DMS153 treated with DMSO at 0.1 percent for 48 hours (cell line): ENCODE measurements at regions not wholly inside any gene's neighbourhood (a gene's known extent, or its start where the extent isn't known, plus 50 kb on each side); places are given as distances from the start of the nearest gene placed in this dataset.

ENCODE experiments used
- DNase-seq: peaks from one replicate; lab custom pipeline; 2025; ENCODE audit not compliant: unreplicated experiment; lab: John Stamatoyannopoulos, UW

DNA sequence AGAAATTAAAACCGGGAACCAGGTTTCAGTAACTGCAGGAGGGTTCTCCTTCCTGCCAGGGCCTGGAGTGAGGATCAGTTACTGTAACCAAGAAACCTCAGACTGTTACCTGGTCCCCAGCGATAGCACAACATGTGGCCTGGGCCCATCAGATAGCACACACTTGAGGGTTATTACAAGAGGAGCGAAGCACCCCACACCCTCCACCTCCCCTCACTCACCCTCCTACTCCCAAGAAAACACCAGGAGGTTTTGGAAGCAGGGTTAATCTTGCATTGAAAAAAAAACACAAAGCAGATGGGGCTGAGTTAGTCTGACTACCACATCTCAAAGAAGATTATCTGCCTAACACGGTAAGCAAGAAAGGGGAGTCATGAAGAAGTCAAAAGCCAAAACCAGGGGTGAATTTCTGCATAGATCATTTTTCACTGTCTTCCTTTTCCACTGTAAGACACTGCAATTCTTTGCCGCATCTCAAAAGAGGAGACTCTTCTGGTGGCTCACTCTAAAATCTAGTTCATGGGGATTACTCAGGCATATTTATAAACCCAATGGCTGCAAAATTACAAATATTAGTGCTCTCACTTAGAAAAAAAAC lies 75.9 kb upstream of the DOCK9 start:
- DNase-seq: no peak

DNA sequence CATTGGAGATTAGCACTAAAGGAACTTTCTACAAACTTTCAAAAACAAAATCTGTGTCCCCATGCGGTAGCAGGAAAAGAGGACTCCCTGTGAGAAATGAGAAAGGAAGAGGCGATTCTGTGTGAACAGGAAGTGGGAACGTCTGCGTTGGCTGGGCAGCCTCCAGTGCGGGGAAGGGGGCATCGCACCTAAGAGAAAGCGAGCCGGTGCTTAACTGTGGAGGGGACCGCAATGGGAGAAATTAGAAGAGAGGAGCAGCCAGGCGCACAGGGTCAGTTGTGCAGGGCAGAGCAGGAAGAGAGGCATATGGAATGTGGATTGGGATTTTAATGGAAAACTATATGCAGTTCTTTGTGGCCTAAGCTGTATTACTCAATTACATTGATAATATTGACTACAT lies 77.4 kb upstream of the DOCK9 start:
- no peak for DNase-seq

DNA sequence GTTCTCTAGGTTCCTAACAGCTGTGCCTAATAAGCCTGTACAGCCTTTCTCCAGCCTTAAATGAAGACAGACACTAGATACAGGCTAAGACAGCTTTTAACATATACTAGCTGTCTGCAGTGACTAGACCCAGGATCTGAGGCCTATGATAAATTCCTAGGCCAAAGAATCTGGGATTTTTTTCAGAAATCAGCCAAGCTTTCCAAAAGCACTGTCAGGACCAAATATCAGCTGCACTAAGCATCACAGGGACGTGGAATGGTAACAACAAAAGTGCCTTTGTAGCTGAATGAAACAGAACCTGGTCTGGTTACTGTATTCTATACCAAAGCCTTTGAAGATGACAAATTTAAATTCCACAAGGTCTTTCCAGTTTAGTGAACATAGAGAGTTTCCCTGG lies 77.9 kb upstream of the DOCK9 start:
- DNase-seq: no peak

DNA sequence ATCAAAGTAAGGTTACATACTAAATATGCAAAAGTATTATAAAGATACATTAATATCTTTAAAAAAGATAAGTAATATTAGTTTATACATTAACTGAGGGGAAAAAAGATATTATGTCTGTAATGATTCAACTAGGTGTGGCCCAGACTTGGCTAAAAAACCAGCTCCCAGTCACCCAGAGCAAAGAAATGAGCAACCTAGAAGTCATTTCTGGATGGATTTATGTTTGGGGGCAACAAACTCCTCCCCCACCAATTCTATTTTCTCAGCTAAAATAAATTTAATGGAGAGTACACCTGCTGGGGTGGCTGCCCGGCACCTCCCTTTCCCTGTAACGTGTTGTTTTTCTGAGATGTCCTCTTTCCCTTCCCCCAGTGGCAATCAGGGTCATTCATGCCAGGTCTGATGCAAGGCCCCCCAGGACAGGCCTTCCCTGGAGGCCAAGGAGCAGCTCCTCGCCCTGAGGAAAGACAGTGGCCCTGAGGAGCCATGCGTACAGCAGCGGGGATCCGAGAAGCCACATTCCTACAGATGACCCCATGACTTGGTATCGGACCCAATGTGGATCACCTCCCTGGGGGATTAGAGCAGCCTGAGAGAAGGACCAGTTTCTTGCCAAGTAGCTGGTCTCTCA lies 78.6 kb upstream of the DOCK9 start:
- no peak for DNase-seq

DNA sequence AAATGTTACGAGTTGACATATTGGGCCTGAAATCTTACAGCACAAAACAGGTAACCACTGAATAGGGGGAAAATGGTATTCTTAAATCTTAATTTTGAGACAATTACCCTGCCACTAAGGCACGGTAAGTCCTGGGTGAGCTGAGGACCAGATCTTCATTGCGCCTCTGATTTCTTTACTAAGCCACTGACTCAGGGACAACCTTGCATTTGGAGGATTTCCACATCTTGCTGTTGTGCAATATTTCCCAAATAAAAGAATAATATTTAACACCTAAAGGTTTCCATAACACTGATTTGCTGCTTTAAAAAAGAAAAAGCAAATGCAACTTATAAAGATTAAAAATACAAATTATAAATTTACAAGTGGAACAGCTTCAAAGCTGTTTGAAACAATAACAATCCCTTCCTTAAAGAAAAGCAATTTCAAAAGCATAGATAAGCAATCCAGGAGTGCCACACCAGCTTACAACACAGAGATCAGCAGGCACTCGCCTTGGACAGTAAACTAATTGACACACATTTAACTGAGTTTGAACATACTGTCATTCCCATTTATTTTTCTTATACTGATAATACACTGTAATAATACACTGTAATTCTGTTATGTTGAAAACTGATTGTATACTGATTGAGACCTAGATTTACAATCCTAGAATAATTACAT lies 79.6 kb upstream of the DOCK9 start:
- DNase-seq: no peak

DNA sequence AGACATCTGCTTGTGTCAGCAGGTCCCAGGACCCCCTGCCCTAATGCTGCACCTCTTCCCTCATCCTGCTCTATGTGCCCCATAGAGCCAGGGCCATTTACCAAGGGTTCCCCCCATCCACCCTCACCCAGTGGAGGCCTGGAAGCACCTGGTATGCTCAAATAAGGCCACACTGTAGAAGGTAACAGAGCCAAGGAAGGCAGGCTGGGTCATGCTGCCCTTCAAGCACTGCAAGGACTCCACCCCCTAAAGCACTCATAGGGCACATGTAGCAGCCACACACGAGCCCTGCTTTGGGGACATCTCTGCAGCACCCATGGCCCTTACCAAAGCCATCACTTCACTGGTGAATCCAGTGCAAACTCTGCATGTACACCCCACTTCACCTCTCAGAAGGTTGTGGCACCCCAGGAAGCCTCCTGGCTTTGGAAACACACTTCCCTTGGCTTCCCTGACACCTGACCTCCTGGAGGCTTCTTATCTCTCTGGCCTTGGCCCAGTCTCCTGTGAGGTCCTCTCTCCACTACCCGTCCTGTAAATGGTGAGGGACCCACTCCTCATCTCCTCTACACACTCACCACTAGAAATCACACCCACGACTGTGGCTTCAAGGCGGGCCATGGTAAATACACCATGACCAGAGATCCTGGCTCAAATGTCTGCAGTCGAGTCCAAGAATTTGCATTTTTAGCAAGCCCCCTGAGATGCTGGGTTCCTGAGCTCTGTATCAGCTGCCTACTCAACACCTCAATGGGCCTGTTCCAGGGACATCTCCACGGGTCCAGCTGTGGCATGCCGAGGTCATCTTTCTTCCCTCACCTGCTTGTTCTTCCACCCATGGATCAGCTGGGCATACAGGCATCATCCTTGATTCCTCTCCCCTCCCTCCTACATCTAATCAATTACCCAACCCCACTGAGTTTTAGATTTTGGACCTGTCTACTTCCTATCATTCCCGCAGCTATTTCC lies 80.9 kb upstream of the DOCK9 start:
- no peak for DNase-seq

DNA sequence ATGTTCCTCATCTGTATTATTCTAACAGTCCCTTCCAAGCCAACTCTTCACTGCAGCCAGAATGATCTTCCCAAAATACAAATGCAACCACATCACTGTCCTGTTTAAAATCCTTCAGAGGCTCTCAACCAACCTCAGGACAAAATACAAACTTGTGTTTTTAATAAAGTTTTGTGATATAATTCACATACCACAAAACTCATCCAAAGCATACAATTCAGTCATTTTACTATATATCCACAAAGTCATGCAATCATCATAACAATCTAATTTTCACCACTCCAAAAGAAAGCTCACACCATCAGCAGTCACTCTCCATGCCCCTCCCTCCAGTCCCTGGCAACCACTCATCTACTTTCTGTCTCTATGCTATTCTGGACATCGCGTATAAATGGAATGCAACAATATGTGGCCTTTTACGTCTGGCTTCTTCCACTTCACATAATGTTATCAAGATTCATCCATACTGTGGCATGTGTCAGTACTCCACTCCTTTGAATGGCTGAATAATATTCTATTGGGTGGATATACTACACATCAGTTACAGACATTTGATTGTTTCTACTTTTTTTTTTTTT lies 81.7 kb upstream of the DOCK9 start:
- no peak for DNase-seq

DNA sequence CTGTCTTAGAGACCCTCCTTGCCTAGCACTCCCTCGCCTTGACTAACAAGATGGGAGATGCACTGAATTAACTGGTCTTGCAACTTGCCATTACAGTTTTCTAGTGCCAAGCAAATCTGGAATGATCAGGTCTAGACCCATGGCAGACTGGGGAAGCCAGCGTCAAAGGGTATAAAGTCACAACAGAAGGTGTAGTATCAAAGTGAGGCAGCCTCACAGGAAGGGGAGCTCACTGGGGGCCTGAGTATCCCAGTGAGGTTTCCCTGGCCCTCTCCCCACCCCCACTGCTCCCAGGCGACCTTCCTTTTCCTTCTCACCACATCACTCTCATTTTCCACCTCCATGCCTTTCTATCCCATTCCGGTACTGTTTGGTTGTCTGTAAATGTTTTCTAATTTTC lies 83.5 kb upstream of the DOCK9 start:
- no peak for DNase-seq

DNA sequence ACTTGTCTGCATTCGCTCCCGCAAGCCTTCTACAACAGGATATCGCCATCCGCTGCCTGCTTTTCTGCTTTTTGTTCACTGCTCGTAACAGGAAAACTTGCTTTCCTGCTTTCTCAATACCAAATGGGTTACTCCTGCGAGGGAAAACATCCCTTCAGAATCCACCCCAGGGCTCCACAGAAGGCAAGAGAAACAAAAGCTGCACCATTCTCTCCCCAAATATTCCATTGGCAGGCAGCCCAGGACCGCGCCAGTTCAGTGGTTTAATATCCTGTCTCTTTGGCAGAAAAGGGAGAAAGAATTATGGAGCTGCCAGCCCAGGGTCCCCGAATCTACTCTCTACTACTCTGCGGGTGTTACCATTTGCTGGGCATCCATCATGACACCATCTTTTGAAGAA lies 84.7 kb upstream of the DOCK9 start:
- peak; percentile 32 for DNase-seq

DNA sequence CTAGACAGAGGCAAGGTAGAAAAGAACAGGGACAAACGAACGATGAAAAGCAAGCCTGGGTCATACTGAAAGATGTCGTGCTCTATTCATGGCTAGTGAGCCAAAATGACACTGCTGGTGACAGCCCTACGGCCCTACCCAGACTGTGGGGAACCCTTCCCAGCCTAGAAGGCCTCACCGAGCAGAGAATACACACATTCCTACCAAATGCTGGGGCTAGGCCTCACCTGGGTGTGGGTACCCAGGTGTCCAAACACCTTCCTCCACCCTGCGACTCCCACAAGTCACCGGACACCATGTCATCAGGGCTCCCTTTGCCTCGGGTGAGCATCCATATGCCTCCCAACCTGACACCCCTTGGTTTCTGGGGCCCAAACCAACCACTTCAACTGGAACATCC lies 85.3 kb upstream of the DOCK9 start:
- no peak for DNase-seq

DNA sequence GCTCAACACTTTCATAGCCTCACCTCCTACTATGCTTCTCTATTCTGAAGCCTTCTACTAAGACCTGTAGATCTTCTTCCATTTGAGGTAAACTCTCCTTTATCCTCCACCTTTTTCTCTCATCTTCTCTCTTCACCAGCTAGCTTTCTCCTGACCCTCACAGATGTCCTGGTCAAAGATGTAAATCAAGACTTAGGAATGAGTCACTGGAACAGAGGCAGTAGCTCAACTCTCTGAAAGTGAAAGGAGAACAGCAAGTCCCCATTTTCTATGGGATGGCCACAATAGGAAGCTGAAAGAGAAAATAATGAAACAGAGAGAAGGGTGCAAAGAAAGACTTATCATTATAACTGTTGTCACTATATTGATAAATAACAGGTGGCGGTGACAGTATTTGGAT lies 86.1 kb upstream of the DOCK9 start:
- no peak for DNase-seq

DNA sequence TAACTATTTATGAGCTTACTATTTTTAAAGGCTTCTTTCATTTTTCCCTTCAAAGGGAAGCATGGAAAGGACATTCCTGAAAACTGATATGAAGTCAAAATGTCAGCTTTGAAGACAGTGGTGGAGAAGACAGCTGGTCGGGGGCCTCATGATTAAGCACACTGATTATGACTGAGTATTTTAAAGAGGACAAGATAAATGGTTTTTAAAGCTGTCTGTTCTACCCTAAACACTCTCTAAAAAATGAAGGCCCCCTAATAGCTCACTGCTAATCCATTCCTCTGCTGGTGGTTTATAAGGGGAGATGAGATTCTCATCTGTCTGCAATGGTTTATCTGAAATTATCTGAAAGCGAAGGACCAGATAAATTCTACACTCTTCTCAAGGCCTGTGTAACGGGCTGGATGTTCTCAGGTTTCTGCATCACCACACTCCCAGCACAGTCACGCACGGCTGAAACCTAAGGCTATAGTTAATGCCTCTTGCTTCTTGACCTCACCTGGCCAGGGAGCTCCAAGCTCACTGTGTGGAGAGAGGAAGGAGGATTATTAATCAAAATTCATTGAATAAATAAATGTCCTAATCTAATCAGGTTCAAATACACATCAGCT lies 86.9 kb upstream of the DOCK9 start:
- DNase-seq: no peak

DNA sequence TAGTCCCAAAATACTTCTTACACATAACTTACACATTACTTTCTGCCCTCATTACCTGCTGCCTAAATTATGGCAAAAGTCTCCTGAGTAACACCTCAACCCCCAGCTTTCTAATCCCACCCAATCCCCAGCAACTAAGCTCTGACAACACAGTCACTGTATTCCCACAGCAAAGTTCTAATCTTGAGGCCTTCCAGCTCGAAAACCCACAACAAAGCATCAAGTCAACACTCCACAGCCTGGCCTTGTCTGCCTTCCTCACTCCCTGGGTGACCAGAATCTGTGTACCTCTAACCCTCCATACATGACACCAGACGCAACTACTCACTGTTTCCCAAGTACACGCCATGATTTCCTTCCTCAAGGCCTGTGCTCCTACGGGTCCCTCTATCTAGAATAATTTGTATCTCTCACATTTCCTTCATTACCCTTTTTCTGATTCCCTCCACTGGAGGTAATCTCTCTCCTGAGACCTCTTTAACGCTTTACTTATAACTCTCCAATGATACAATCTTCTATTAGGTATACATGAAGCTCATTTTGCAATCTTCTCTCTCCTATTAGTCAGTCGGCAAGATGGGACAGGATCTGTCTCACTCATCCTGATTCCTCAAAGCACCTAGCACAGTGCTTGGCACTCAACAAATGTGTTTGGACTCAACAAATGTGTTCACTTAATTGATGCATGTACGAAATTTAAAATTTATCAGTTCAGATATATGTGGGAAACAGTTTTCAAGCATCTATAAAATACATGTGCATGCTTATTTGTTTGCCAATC lies 87.6 kb upstream of the DOCK9 start:
- DNase-seq: no peak

DNA sequence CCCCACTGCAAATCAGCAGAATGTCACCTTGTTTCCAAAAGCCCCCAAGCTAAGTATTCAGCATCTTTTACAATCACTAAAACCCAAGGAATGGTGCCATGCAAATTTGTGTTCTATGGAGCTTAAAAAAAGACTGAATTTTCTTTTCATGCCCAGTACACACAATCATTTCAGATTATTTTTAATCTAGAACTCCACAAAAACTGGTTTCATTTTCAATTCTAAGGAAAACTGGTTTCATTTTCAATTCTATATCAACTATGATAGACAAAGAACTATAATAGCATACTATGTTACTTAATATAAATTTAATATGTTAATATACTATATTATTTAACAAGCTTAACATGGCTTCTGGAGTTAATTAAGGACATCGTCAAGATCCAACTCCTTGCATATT lies 88.4 kb upstream of the DOCK9 start:
- DNase-seq: no peak

DNA sequence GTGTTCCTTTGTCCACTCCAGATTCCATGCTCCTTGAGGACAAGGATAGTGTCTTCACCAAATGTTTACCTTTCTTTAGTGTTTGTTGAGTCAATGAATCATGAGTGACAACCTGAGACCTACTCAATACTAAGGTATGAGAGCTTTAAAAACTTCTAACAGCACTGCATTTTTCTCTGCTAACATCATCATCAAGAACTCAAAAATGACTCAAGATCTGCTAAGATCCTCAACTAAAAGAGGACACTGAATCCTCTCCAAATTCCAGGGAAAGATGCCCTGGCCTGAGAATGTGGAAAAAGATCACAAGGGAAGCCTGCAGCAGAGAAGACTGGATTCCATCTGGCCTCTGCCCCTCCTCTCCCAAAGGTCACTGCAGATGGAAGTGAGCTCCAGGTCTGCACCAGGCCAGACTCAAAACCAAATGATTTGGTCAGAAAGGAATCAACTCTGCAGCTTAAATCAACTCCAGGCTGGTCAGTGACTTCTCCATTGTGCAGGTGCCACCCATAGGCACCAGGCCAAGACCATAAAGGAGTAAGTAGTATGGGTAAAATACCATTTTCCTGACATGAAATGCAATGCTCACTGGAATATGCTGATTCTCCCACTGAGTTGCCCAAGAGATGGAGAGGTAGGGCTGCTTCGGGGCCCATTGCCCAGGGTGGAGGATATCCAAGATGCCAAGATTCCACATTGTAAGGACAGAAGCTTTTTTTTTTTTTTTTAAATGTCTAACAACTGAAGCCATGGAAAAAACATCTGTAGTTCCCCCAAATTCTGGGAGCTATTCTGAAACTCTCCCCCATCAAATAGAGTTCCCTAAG lies 89.5 kb upstream of the DOCK9 start:
- DNase-seq: no peak

DNA sequence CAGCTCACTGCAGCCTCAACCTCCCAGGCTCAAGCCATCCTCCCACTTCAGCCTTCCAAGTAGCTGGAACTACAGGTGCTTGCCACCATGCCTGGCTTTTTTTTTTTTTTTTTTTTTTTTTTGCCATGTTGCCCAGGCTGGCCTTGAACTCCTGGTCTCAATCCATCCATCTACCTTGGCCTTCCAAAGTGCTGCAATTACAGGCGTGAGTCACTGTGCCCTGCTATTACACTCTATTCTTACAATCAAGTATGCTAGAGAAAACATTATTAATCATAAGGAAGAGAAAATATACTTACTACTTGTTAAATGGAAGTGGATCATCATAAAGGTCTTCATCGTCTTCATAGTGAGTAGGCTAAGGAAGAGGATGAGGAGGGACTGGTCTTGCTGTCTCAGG lies 93.3 kb upstream of the DOCK9 start:
- no peak for DNase-seq

DNA sequence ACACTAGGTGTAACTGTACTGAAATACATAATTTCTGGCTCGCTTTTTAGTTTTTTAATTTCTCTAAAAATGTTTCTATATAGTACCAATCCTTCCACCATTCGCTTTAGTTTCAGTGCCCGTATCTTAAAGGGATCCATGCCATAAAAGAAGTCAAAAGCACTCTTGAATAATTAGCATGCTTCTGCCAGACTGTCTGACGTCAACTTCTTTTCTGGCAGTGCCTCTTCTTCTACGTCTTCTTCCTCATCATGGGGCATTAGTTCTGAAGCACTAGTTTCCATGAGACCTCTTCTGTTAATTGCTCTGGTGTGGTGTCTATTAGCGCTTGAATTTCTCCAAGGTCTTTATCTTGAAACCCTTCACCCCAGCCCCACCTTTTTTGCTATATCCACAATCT lies 93.8 kb upstream of the DOCK9 start:
- DNase-seq: no peak

DNA sequence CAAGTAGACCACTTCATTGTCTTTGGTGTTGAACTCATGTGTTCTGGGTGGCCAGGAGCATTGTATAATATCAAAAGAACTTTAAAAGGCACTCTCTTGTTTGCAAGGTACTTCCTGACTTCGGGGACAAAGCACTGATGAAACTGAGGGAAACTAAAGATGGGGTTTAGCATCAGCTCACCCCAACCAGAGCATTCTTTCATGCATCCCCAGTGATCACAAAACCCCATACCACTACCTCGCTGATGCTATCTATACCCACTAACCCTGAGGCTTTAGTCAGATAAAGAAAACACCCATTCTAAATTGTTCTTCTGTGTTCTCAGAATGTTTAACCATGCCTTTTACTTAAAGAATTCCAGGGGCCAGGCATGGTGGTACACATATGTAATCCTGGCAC lies 94.5 kb upstream of the DOCK9 start:
- no peak for DNase-seq

DNA sequence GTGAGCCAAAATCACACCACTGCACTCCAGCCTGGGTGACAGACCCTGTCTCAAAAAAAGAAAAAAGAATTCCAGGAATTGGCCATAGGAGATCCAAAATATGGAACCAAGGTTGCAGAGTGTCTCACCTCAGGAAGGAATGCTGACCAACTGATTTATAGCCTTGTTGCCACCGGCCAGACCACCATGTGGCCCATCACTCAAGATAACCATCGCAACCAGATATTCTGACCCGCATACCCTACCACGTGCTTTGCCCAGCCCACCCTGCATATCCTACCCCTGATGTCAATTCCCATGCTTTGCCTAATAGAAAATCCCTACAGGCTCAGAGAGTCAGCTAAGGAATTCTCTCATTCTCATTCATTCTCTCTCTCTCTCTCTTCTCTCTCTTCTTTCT lies 95.1 kb upstream of the DOCK9 start:
- DNase-seq: no peak
